Progenitor cell of endocrine pancreas (in vitro differentiated cells): ENCODE measurements at regions not wholly inside any gene's neighbourhood (a gene's known extent, or its start where the extent isn't known, plus 50 kb on each side); places are given as distances from the start of the nearest gene placed in this dataset.
A peak's percentile ranks its signal among the peaks of the same experiment; 100 is the strongest.

ENCODE experiments used
- DNase-seq: peaks from one replicate; pipeline ENCODE4 v3.0.0; 2021; ENCODE audit warnings: low spot score; ENCODE audit not compliant: unreplicated experiment
- H3K27ac Mint-ChIP-seq: 2 replicates; pipeline ENCODE4 v1.8.0; 2021; ENCODE audit warnings: mild to moderate bottlenecking, moderate library complexity, mixed read lengths
- H3K27me3 Mint-ChIP-seq: 2 replicates; pipeline ENCODE4 v1.8.0; 2021; ENCODE audit warnings: mixed read lengths
- H3K36me3 Mint-ChIP-seq: 2 replicates; pipeline ENCODE4 v1.8.0; 2022; ENCODE audit warnings: mixed read lengths; ENCODE audit not compliant: insufficient read depth
- H3K4me1 Mint-ChIP-seq: 2 replicates; pipeline ENCODE4 v1.8.0; 2021; ENCODE audit warnings: low read depth, mixed read lengths
- H3K4me3 Mint-ChIP-seq: 2 replicates; pipeline ENCODE4 v1.8.0; 2021; ENCODE audit warnings: low read depth, mild to moderate bottlenecking, moderate library complexity, mixed read lengths
- H3K9me3 Mint-ChIP-seq: 2 replicates; pipeline ENCODE4 v1.8.0; 2021; ENCODE audit warnings: low read depth, mixed read lengths
- TF ChIP-seq, protein P1 (sequence below): fragments of 200-600 bp; sonication (generic); IDR thresholded peaks from one replicate; pipeline ENCODE4 v1.5.0; 2021; ENCODE audit warnings: antibody characterized with exemption, mild to moderate bottlenecking; ENCODE audit not compliant: unreplicated experiment

DNA sequence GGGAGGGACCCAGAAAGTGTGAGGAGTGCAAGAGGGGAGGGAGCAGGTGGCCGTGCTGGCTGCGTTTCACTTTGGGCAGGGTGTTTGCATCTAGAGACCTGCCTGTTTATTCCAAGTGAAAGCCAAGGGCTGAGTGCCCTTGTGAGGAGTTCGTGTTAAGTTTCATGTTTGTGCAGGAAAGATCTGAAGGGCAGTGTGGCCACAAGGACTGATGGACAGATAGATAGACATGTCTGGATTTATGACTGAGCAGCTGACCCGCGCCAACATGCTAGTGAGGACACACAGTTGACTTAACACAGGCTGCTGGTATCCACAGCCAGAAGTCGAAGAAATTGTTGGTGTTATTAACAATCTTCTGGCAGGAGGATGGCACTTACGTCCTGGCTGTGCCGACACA lies 387.6 kb upstream of the TNP1 start:
- DNase-seq, result no peak
- TF ChIP-seq, protein P1, sequence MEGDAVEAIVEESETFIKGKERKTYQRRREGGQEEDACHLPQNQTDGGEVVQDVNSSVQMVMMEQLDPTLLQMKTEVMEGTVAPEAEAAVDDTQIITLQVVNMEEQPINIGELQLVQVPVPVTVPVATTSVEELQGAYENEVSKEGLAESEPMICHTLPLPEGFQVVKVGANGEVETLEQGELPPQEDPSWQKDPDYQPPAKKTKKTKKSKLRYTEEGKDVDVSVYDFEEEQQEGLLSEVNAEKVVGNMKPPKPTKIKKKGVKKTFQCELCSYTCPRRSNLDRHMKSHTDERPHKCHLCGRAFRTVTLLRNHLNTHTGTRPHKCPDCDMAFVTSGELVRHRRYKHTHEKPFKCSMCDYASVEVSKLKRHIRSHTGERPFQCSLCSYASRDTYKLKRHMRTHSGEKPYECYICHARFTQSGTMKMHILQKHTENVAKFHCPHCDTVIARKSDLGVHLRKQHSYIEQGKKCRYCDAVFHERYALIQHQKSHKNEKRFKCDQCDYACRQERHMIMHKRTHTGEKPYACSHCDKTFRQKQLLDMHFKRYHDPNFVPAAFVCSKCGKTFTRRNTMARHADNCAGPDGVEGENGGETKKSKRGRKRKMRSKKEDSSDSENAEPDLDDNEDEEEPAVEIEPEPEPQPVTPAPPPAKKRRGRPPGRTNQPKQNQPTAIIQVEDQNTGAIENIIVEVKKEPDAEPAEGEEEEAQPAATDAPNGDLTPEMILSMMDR, result no peak
- peaks cover 3% of the 10 kb centered on the region for H3K9me3 Mint-ChIP-seq
- H3K27me3 Mint-ChIP-seq, result no peaks in the 10 kb centered on the region
- H3K27ac Mint-ChIP-seq, result peak overlapping the region; percentile 63
- H3K4me1 Mint-ChIP-seq, result peaks cover 9% of the 10 kb centered on the region
- H3K36me3 Mint-ChIP-seq, result peaks cover 1% of the 10 kb centered on the region
- H3K4me3 Mint-ChIP-seq, result no peak overlapping the region

DNA sequence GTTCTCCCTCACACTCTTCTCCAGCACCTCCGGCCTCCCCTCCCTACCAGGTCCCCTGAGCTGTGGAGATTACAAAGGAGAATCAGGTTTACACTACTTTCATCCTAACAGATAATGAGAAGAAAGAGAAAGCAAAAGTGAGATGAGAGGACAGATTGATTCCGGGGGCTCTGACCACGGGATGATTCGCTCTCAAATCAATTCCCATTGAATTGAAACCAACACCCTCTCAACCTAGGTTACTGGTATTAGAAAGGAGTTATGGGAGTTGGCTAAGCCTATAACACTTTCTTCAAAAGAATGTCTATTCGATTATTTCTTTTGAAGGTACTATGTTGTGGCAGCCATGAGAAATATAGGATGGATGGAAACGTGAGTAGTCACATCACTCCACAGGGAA lies 386.2 kb upstream of the TNP1 start:
- no peaks in the 10 kb centered on the region for H3K36me3 Mint-ChIP-seq
- no peak overlapping the region for H3K27ac Mint-ChIP-seq
- H3K27me3 Mint-ChIP-seq, result no peaks in the 10 kb centered on the region
- peaks cover 6% of the 10 kb centered on the region for H3K4me1 Mint-ChIP-seq
- TF ChIP-seq, protein P1, result no peak
- no peaks in the 10 kb centered on the region for H3K9me3 Mint-ChIP-seq
- H3K4me3 Mint-ChIP-seq, result no peak overlapping the region
- no peak for DNase-seq

DNA sequence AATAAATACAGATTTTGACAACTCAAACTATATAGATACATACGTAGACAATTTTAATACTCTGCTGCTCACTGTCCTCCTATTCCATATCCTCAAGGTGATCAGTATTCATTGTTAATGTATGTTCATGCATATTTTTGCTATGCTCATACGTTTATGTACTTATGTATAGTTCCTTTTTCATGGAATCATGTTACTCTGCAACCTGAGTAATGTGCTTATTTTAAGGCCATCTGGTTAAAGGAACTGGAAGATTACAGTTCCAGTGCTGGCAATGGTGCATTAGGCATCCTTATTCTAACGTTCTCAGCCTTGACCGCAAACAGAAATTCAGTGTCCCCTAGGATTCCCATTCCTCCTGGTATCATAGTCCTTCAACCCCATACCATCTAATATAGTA lies 385.0 kb upstream of the TNP1 start:
- H3K27me3 Mint-ChIP-seq, result no peaks in the 10 kb centered on the region
- H3K27ac Mint-ChIP-seq, result no peak overlapping the region
- no peaks in the 10 kb centered on the region for H3K9me3 Mint-ChIP-seq
- H3K36me3 Mint-ChIP-seq, result no peaks in the 10 kb centered on the region
- H3K4me1 Mint-ChIP-seq, result peaks cover 6% of the 10 kb centered on the region
- TF ChIP-seq, protein P1, result no peak
- no peak for DNase-seq
- no peak overlapping the region for H3K4me3 Mint-ChIP-seq

DNA sequence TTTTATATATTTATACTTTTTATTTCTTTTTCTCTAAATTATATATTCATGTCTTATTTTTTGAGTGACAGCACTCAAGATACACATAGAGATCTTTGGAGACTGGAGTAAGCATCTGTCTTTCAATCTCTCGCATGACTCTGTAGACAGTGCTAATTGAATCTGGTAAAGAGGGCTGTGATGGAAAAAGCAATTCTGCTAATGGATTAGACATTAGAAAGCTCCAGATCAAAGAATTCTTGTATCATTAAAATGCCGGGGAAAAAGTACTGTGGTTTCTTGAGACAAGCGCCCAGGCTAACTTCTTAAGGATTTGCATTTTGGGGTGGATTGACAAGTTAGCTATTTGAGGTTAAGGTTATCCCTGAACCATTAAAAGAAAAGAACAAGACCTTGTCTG lies 383.1 kb upstream of the TNP1 start:
- Mint-ChIP-seq H3K4me3 (no peak overlapping the region), H3K27me3 (no peaks in the 10 kb centered on the region), H3K36me3 (no peaks in the 10 kb centered on the region), H3K27ac (no peak overlapping the region), H3K9me3 (no peaks in the 10 kb centered on the region), H3K4me1 (peaks cover 6% of the 10 kb centered on the region)
- no peak for DNase-seq
- TF ChIP-seq, protein P1, result no peak

DNA sequence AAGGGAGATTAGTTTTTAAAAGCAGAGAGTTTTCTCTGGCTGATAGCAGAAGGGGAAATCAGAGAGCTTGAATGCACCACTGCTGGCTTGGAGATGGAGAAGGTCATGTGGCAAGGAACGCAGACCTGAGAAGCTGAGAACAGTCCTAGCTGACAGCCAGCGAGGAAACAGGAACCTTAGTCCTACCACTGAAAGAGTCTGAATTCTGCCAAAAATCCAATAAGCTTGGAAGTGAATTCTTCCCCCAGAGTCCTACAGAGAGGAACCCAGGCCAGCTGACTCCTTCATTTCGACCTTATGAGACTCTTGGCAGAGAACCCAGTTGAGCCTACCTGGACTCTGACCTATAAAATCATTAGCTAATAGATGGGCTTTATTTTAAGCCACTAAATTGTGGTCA lies 371.9 kb upstream of the TNP1 start:
- DNase-seq, result no peak
- TF ChIP-seq, protein P1, result no peak
- Mint-ChIP-seq H3K9me3 (peaks cover 15% of the 10 kb centered on the region), H3K27ac (no peak overlapping the region), H3K36me3 (peaks cover 6% of the 10 kb centered on the region), H3K4me3 (no peak overlapping the region), H3K4me1 (no peaks in the 10 kb centered on the region), H3K27me3 (no peaks in the 10 kb centered on the region)

DNA sequence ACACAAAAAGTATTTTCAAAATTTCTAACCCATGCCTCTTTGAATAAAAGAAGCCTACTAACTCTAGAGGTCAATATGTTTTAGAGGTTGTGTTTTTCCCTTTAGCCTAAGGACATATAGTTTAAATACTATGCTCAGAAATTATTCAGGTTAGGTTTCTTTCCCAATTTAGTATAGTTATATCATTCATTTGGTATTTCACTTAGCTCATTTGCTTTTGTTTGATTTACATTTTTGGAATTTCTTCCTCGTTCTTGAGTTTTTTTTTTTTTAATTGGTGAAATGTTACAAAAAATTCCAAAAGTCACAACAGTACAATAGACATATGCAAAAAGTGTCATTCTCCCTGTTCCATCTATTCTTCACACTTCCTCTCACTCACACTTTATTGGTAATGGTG lies 371.3 kb upstream of the TNP1 start:
- Mint-ChIP-seq H3K36me3 (peaks cover 1% of the 10 kb centered on the region), H3K27ac (no peak overlapping the region), H3K27me3 (no peaks in the 10 kb centered on the region), H3K4me1 (no peaks in the 10 kb centered on the region), H3K9me3 (peaks cover 10% of the 10 kb centered on the region), H3K4me3 (no peak overlapping the region)
- DNase-seq, result no peak
- TF ChIP-seq, protein P1, result no peak
